ENCODE measurements at regions not wholly inside any gene's neighbourhood (a gene's known extent, or its start where the extent isn't known, plus 50 kb on each side); places are given as distances from the start of the nearest gene placed in this dataset.

DNA sequence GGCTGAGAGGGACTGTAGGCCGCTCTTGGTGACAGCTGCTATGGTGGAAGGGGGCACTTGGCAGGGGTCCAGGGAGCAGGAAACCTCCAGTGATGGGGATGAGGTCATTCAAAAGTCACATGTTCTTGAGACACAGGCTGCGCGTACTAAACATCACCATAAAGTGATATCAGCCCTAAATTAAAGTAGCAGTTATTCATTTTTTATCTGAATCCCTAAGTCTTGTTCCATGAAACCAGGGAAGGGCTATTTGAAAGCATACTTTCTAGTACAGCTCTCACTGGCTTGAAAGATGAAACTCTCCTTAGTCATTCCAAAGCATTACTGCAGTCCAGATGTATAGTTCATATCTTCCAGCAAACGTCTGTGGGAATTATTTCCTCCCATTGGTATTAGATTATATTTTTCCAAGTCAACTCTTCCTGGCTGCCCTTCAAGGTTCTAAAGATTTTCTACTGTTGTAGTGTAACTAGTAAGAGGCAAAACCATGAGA is 373.1 kb downstream of the CD109 start:
- TF ChIP-seq EZH2 (IDR thresholded peaks at IDR 0.05; ENCODE audit: insufficient read depth, low read length): no peak
- TF ChIP-seq, protein P1, sequence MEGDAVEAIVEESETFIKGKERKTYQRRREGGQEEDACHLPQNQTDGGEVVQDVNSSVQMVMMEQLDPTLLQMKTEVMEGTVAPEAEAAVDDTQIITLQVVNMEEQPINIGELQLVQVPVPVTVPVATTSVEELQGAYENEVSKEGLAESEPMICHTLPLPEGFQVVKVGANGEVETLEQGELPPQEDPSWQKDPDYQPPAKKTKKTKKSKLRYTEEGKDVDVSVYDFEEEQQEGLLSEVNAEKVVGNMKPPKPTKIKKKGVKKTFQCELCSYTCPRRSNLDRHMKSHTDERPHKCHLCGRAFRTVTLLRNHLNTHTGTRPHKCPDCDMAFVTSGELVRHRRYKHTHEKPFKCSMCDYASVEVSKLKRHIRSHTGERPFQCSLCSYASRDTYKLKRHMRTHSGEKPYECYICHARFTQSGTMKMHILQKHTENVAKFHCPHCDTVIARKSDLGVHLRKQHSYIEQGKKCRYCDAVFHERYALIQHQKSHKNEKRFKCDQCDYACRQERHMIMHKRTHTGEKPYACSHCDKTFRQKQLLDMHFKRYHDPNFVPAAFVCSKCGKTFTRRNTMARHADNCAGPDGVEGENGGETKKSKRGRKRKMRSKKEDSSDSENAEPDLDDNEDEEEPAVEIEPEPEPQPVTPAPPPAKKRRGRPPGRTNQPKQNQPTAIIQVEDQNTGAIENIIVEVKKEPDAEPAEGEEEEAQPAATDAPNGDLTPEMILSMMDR (IDR thresholded peaks at IDR 0.05; ENCODE audit: insufficient read depth, low read depth, low read length): no peak

Measured in astrocyte (in vitro differentiated cells and primary cell).